SU-DHL-6 (cell line): ENCODE measurements at regions not wholly inside any gene's neighbourhood (a gene's known extent, or its start where the extent isn't known, plus 50 kb on each side); places are given as distances from the start of the nearest gene placed in this dataset.

ENCODE experiments used
- CTCF ChIP-seq: fragments of 200-600 bp; sonication (generic); IDR thresholded peaks from one replicate; pipeline ENCODE4 v1.5.1; 2017; ENCODE audit warnings: antibody characterized with exemption, mild to moderate bottlenecking, low read length, moderate library complexity; ENCODE audit not compliant: insufficient read depth, poor library complexity, severe bottlenecking
- EZH2phosphoT487 ChIP-seq: fragments of 200-600 bp; sonication (generic), shearing (Covaris generic); conservative IDR thresholded peaks from 2 replicates; pipeline ENCODE4 v1.6.1; 2018; ENCODE audit warnings: mild to moderate bottlenecking, antibody characterized with exemption, low read length, moderate library complexity, mixed read lengths

- TF ChIP-seq CTCF = no peak
- TF ChIP-seq EZH2phosphoT487 = no peak
These were observed 179.9 kb downstream of the GABRG1 start for GRCh38 chr4:45944000-45944399.
